ENCODE measurements at regions not wholly inside any gene's neighbourhood (a gene's known extent, or its start where the extent isn't known, plus 50 kb on each side); places are given as distances from the start of the nearest gene placed in this dataset.

DNA sequence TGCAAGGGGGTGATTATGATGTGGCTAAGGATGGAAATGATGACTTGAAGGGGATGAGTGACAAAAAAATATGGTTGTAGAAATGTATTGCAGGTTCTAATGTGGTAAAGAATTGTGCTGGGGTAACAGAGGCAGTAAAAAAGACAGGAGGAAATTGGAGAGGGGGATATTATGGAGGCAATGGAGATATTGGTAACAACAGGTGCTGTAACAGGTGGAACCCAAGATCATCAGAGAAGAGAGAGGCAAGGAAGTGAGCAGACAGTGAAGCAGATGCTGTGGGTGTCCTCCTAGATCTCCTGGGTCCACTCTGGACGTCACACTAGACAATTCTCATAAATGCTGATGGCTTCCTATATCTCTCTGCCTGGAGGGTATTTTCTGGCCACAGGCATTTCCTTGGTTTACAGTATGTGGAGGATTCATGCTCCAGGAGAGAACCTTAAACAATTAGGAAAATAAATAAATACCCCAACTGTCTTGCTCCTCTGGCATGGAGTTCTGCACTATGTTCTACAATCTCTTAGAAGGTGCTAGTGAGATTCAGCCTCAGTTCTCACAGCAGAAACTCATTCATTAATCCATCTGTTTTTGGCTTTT lies 620.3 kb upstream of the PLXNA2 start:
- no peak for TF ChIP-seq SIN3A (IDR thresholded peaks at IDR 0.05; ENCODE audit: borderline replicate concordance, insufficient read depth, low read length)
- no peak for TF ChIP-seq FOXP2 (optimal IDR thresholded peaks at IDR 0.05; ENCODE audit: borderline replicate concordance, extremely low read depth, extremely low read length, insufficient read depth)
- TF ChIP-seq POLR2AphosphoS5 (IDR thresholded peaks at IDR 0.05; ENCODE audit: low read depth, low read length) = no peak
- TF ChIP-seq TAF1 (IDR thresholded peaks at IDR 0.05; ENCODE audit: borderline replicate concordance, insufficient read depth, low read length) = no peak
- TF ChIP-seq, protein P1, sequence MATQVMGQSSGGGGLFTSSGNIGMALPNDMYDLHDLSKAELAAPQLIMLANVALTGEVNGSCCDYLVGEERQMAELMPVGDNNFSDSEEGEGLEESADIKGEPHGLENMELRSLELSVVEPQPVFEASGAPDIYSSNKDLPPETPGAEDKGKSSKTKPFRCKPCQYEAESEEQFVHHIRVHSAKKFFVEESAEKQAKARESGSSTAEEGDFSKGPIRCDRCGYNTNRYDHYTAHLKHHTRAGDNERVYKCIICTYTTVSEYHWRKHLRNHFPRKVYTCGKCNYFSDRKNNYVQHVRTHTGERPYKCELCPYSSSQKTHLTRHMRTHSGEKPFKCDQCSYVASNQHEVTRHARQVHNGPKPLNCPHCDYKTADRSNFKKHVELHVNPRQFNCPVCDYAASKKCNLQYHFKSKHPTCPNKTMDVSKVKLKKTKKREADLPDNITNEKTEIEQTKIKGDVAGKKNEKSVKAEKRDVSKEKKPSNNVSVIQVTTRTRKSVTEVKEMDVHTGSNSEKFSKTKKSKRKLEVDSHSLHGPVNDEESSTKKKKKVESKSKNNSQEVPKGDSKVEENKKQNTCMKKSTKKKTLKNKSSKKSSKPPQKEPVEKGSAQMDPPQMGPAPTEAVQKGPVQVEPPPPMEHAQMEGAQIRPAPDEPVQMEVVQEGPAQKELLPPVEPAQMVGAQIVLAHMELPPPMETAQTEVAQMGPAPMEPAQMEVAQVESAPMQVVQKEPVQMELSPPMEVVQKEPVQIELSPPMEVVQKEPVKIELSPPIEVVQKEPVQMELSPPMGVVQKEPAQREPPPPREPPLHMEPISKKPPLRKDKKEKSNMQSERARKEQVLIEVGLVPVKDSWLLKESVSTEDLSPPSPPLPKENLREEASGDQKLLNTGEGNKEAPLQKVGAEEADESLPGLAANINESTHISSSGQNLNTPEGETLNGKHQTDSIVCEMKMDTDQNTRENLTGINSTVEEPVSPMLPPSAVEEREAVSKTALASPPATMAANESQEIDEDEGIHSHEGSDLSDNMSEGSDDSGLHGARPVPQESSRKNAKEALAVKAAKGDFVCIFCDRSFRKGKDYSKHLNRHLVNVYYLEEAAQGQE (IDR thresholded peaks at IDR 0.05; ENCODE audit: insufficient read depth in 1 of 2, low read depth in 2 of 2, low read length in 2 of 2) = no peak

DNA sequence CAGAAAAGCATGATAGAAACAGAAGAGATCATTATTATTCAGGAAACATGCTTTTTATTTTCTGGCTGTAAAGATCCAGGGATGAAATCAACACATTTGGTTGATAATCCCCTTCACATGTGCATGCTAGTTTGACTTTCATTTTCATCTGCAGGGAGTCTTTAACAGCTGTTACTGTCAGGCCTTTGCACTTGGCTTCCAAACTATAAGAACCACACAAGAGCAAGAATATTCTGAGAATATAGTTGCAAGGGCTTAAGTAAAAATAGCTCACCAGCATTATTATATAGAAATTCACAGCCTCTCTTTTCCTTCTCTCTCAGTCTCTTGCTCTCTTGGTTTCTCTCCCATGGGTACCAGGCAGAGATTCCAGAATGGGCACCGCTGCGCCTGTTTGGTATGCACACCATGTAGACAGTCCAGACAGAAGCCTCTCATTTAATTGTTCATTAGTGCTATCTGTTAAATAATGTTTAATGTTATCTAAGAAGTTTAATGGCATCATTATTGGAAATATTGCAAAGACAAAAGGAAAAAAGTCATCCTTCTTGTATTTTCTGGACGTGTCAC lies 622.3 kb upstream of the PLXNA2 start:
- TF ChIP-seq SIN3A (IDR thresholded peaks at IDR 0.05; ENCODE audit: borderline replicate concordance, insufficient read depth, low read length) (no peak), FOXP2 (optimal IDR thresholded peaks at IDR 0.05; ENCODE audit: borderline replicate concordance, extremely low read depth, extremely low read length, insufficient read depth) (no peak), POLR2AphosphoS5 (IDR thresholded peaks at IDR 0.05; ENCODE audit: low read depth, low read length) (no peak), TAF1 (IDR thresholded peaks at IDR 0.05; ENCODE audit: borderline replicate concordance, insufficient read depth, low read length) (no peak)
- TF ChIP-seq, protein P1 (IDR thresholded peaks at IDR 0.05; ENCODE audit: insufficient read depth in 1 of 2, low read depth in 2 of 2, low read length in 2 of 2) = no peak

DNA sequence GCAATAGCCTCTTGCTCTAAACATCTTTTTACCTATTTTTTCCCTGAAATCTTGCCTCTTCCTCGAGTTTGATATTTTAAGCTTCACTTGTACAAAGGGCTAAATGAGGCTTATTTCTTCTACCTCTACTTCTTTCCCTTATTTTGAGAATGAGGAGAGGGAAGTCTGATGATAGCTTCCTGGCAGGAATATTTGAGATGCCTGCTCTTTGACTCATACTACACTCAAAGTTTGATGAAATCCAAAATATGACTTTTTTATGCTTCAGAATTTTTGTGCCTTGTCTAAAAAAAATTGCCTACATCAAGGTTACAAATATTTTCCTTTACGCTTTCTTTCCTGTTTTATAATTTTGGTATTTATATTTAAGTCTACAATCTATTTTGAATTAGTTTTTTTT lies 624.4 kb upstream of the PLXNA2 start:
- TF ChIP-seq TAF1 (IDR thresholded peaks at IDR 0.05; ENCODE audit: borderline replicate concordance, insufficient read depth, low read length) (no peak), SIN3A (IDR thresholded peaks at IDR 0.05; ENCODE audit: borderline replicate concordance, insufficient read depth, low read length) (no peak), FOXP2 (optimal IDR thresholded peaks at IDR 0.05; ENCODE audit: borderline replicate concordance, extremely low read depth, extremely low read length, insufficient read depth) (no peak), POLR2AphosphoS5 (IDR thresholded peaks at IDR 0.05; ENCODE audit: low read depth, low read length) (no peak)
- TF ChIP-seq, protein P1 (IDR thresholded peaks at IDR 0.05; ENCODE audit: insufficient read depth in 1 of 2, low read depth in 2 of 2, low read length in 2 of 2) = no peak

DNA sequence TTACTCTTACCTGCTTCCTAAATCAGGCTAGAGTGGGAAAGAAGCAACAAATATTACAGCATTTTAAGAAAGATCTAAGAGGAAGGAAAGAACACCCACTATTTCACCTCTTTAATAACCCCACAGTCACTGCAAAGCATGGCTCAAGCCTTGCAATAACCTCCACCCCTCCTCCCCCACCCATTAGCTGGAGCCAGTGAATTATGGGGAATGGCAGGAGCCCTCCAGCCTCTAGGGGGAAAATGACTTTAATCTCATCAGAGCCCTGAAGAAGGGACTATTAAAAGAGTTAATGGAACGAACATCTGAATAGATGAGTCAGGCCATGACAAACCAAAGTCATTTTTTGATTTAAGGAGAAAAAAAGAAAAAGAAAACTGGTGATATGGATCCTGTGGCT lies 630.7 kb upstream of the PLXNA2 start:
- TF ChIP-seq, protein P1 (IDR thresholded peaks at IDR 0.05; ENCODE audit: insufficient read depth in 1 of 2, low read depth in 2 of 2, low read length in 2 of 2) = no peak

DNA sequence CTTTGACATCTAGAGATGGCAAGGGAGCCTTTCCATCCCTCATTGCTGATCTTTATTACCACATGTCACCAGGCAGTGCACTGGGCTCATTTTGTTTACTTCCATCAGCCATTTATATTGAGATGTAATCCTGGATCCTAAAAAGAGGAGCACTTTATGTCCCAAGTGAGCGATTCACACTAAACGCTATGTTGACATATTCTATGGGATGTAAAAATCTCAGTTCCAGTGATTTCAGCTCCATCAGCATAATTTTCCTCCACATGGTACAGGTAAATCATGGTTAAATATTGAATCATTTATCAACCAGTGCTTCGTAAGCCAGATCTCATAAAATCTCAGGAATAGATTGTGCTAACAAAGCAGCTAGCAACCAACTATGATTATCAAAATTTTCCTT lies 634.8 kb upstream of the PLXNA2 start:
- no peak for TF ChIP-seq TAF1 (IDR thresholded peaks at IDR 0.05; ENCODE audit: borderline replicate concordance, insufficient read depth, low read length)
- TF ChIP-seq FOXP2 (optimal IDR thresholded peaks at IDR 0.05; ENCODE audit: borderline replicate concordance, extremely low read depth, extremely low read length, insufficient read depth) = no peak
- TF ChIP-seq POLR2AphosphoS5 (IDR thresholded peaks at IDR 0.05; ENCODE audit: low read depth, low read length) = no peak
- TF ChIP-seq, protein P1 (IDR thresholded peaks at IDR 0.05; ENCODE audit: insufficient read depth in 1 of 2, low read depth in 2 of 2, low read length in 2 of 2) = no peak
- no peak for TF ChIP-seq SIN3A (IDR thresholded peaks at IDR 0.05; ENCODE audit: borderline replicate concordance, insufficient read depth, low read length)

Measured in PFSK-1 (cell line).